GM19240 (cell line): ENCODE measurements at regions not wholly inside any gene's neighbourhood (a gene's known extent, or its start where the extent isn't known, plus 50 kb on each side); places are given as distances from the start of the nearest gene placed in this dataset.

Experiments
- DNase-seq: peaks from one replicate; pipeline ENCODE4 v3.0.0; 2011; ENCODE audit warnings: low spot score; ENCODE audit not compliant: insufficient read length

DNA sequence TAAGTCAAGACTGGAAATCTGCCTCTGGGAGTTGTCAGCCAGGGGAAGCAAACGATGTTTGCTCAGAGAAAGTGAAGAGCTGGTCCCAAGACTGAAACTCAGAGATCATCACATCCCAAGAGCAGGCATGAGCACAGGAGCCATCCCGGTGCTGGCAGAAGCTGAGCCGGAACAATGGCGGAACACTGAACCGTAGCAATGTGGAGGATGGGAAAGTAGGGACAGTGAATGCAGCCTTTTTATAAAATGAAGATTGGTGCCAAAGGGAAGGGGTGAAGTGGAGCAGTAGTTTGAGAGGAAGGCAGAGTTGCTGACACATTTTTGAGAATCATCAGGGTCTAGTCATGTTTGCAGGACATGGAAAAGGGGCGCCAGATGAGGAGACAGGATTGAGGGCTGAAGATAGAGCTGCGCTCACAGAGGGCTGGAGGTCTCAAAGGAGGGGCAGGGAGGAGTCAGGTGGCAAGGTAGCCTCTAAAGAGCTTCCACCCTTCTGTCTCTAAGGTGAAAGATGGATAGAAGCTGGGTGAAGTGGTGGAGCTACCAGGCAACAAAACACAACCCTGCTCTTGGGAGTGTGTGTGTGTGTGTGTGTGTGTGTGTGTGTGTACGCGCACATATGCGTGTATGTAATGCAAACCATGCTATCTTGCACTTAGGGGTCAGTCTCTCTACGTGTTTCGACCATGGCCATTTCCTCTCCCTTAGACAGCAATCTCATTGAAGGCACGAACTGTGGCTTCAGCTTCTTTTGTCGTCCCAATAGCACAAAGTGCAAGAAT is 94.3 kb upstream of the IRF2BP2 start:
- no peak for DNase-seq

DNA sequence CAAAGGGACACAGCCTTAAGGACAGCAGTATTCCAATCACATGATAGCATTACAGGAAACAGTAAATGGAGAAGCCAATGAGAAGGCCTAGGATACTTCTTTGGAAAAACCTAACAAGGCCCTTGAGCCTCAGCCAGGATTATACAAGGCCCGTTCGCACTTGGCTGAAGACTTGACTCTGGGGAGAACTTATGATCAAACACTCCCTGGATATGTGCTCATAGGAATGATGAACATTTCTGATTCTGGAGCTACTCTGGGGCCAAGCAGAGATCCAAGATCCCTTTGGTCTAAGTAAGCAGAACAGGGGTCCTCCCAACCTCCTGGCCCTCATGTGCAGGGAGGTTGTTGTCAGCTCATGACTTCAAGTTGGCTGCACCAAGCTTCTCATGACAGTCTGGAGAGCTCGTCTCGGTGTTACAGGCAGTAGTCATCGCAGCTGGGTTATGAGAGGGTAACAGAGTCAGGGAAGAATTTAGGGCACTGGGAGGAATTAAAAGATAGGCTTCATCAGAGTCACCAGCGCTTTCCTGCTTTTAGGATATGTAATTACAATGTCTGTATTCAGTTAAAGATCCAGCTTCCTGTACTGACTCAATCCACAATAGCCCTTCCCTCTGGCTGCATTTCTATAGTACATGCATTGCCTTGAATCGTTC is 92.5 kb upstream of the IRF2BP2 start:
- no peak for DNase-seq

DNA sequence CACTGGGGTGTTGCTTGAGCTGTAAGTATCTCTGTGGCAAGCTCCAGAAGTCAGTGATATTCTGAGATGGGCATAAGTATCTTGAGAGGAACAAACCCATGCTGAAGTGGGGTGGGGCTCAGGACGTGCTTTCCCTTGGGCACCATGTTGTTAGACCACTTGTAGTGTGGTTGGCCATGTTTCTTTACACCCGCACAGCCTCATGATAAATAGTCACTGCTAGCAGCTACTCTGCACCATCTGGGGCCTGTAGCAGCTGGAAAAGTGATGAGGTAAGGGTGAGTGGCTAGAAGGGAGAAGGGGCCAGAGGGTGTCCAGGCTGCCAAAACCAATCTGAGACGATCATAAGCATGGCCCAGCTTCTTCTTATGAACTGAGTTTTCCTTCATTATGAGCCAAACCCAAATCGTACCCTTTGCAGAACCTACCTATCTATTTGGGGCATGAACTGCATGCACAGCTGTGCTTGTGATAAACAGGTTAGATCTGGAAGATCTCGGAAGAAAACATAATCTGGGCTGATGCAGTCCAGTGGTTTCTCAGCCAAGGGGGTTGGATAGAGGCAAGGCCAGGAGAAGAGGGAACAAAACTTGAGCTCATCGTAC is 91.9 kb upstream of the IRF2BP2 start:
- DNase-seq = no peak

DNA sequence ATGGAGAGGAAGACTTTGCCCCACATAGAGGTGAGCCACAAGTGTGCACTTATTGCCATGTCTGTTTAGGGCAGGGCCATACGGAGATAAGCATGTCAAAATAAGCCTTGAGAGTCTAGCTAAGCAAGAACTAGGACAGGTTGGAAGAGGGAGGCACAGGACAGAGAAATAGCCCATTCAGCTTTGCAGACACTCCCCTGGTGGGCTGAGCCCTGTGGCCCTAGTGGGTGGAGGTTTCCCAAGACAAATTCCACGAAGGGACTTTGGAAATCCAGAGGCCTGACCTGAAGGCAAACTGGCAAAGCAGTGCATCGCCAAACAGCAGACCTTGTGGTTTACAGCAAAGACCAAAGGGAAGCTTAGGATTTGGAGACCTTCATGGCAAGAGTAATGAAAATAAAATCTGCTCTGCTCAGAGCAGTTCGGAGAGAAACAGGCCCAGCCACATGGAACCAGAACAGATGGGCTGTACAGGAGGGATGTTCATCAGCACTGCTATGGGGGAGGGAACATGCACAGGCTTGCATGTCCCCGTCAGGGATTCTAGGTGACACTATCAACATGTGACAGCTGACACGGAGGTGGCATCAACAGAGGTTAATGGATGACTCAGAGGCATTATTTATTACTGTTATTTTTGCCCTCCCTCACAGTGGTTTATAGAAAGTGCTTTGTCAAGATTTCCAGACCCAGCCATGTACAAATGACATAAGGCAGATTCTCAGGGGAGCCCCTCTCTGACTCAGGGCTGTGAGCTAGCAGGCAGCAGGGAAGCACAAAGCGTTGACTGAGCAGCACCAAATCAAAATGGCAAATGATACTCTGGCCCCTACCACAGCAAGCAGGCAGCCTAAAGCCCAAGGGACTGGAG is 90.1 kb upstream of the IRF2BP2 start:
- DNase-seq = peak; percentile 47

DNA sequence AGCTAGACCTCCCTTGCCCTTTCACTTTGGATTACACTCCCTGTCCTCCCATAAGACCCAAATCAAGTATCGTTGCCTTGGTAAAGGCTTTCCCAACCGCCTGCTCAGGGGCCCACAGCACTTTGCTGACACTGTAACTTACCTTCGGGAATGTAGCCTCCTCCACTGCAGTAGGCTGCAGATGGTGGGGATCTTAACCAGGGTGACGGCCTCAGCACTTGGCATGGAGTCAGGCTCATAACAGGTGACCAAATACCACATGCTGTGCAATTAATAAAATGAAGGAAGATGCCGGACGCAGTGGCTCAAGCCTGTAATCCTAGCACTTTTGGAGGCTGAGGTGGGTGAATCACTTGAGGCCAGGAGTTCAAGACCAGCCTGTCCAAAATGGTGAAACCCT is 88.7 kb upstream of the IRF2BP2 start:
- no peak for DNase-seq

DNA sequence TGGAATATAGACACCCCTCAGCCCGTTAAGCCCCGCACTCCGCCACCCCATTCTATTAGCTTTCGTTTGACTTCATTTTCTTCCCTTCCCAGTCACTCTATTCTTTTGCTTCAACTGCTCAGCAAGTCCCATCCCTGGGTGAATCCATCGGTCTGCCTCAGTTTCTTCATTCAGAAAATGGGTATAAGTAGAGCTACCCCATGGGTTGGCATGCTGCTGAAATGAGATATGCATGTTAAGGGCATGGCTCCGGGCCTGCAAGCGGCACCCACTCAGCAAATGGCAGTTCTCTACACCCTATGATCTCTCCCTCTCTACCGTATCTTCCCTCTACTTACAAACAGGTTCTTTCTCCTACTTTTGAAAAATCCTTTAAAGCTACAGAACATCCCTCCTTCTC is 87.8 kb upstream of the IRF2BP2 start:
- no peak for DNase-seq

DNA sequence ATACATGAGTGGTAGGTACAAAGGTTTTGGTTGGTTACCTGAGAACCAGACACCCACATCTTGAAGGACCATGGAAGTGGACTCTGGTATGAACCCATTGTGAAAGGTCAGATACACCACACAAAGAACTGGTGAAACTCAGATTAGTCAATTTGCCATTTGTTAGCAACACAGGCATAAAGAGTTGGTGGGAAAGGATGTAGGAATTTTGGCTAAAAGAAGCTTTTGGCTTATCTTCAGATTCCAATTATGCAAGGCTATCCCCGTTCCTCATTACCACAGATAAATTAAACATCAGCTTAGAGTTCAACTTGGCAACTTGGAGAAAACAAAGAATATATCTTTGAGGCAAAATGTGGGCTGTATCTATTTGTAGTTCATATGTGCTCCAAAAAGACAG is 87.0 kb upstream of the IRF2BP2 start:
- DNase-seq = no peak

DNA sequence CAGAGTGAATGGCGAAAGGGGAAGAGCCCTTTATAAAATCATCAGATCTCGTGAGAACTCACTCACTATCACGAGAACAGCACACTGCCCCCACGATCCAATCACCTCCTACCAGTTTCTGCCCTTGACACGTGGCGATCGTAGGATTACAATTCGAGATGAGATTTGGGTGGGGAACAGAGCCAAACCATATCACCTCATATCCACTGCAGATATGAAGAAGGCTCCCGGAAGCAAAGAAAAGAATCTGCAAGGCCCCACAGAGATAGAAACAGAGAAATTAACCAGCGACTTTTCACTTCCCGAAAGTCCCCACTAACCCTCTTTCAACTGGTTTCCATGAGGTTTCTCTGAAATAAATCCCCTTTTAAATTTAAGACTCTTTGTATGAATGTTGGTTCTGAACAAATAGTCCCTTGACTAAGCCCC is 86.2 kb upstream of the IRF2BP2 start:
- no peak for DNase-seq

DNA sequence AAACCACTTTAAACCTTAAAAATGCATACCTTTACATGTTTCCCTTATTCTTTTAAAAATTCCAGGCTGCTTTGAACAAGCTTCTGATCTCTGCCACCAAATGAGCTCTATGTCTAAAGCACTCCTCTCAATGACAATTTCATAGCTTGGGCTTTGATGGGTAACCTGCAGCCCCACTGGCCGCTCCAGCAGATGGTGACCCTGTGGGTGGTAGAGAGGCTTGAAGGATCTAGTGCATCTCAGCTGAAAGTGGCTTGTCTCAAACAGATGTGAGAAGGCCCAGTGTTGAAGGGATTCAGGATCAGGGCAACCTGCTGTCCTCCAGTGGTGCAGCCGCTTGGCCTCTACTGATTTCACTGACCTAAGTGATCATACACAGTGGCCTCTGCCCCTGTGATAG is 84.7 kb upstream of the IRF2BP2 start:
- no peak for DNase-seq

DNA sequence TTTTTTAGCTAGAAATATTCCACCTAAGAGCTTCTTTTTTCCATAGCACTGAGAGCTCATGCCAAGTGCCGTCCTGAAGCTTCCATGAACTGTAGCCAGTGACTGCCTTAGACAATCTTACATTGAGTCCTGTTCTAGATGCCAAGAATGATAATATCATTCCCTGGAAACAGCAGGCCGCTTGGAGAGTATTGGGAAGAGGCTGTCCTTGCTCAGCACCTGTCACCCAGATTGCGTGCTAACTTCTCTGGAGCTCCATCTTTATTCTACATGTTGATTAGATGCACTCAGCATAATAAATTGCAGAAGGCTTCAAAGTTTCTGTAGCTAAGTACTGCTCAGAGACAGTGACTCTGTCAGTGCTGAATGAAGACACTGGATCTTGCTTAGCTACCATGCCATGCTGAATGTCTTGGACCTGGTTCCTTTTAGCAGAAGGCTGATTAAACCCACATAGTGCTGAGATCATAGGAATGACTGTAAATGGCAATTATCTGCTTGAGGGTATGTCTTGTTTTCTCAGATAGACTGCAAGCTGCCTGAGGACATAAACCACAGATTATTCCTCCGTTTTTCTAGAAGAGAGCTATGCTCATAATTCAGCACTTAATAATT is 83.1 kb upstream of the IRF2BP2 start:
- DNase-seq = no peak

DNA sequence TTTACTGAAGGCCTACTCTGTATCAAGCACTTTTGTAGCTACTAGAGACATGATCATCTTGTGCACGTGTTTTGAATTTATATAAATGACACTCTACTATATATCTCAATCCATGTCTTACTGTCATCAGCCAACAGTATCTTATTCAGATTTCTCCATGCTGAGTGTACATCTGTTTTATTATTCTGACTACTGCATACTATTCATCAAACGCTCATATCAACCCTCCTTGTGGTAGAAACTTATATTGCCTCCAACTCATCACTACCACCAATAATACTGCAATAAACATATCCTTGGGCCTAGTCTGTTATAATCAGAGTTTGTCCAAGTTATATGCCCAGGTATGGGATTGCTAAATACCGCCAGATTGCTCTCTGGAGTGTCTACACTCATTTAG is 81.6 kb upstream of the IRF2BP2 start:
- DNase-seq = no peak

DNA sequence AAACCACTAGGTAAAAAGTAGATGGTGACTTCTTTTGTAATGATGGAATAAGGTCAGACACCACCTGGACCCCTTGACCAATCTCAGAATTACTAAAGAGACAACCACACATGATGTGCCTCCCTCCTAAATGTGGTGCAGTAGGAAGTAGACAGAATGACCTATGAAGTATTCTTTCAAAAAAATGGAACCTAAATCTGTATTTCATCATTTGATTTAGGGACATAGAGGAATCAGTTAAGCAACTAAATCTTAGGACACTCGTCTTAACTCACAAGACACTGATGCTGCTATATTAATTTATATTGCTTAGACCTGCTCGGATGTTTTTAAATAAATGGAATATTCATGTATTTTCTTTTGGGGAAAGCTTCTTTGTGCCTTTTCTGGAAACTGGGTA is 80.9 kb upstream of the IRF2BP2 start:
- DNase-seq = no peak

DNA sequence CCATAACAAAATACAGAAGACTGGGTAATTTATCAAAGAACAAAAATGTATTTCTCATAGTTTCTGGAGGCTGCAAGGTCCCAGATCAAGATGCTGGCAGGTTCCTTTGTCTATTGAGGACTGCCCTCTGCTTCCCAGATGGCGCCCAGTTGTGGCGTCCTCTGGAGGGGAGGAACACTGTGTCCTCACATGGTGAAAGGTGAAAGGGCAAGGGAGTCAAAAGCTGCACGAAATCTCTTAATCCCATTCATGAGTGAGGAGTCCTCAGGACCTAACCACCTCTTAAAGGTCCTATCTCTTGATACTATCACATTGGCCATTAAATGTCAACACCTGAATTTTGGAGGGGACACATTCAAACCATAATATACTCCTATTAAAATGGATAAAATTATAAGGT is 79.3 kb upstream of the IRF2BP2 start:
- DNase-seq = no peak

DNA sequence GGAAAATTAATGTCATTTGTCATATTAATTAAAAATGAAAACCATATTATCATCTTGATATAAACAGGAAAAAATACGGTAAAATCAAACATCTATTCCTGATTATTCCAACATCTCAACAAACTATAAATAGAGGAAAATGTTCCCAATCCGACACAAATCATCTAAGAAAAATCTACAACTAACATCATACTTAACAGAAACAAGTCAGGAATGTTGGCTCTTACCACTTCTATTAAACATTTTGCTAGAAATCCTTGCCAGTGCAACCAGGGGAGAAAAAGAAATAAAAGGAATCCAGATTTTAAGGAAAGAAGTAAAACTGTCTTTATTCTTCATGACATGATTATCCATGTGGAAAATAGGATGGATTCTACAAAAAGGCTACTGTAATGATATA is 77.0 kb upstream of the IRF2BP2 start:
- DNase-seq = no peak

DNA sequence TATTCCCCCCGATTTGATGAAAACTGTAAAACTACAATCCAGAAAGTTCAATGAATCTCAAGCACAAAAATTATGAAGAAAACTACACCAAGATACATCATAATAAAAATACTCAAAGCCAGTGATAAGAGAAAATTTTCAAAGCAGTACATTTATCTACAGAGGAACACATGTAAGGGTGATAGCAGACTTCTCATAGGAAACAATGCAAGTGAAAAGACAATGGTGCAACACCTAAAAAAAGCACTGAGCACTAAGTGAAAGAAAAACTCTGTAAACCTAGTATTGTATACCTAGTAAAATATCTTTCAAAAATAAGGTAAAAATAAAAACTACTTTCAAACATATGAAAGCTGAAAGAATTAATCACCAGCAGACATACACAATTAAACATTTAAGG is 76.1 kb upstream of the IRF2BP2 start:
- no peak for DNase-seq

DNA sequence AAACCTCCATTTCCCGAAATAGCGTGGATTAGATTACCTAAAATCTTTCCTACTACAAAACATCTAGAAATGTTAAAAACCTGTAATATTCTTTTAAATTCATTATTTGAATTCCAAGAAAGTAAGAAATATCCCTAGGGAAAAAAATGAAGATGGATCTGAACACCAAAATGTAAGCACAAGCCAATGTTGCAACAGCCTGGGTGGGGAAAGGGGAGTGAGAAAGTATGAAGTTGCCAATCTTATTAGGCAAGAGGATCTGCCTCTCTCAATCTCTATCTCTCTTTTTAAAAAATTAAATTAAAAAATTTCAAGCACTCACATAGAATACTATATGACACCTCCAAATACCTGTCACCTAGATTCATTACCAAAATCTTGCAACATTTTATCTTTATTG is 74.9 kb upstream of the IRF2BP2 start:
- DNase-seq = no peak

DNA sequence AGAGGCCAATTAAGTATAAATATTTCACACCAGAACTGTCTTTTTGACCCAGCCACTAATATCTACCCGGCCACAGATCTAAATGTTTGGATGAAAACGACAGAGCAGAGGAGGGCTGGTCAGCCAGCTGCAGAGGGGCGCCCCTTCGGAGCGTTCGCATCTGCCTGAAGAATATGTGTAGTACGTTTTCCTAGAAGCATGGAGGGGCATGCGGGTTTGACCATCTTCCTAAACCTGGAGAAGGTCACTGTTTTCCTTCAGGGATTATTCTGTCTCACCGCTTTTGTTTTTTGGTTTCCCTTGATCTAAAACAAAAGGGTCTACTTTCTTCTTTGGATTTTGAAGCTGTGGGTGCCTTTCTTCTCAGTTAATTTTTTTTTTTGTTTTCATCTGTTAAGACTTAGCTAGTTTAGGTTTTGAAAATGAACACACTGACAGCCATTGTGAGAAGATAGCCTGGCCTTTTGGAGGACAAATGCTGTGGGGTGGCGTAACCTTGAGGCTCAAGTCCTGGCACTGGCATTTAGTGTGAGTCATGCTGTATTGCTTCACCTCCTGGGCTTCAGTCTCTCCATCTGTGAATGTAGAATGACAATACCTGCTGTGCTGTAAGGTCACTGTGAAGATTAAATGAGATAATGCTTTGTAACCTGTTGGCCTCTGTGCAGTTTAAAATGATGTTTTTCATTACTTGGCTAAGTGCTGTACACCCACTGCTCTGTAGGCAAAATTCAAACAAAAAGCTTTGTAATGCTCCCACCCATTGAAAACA is 74.1 kb upstream of the IRF2BP2 start:
- no peak for DNase-seq

DNA sequence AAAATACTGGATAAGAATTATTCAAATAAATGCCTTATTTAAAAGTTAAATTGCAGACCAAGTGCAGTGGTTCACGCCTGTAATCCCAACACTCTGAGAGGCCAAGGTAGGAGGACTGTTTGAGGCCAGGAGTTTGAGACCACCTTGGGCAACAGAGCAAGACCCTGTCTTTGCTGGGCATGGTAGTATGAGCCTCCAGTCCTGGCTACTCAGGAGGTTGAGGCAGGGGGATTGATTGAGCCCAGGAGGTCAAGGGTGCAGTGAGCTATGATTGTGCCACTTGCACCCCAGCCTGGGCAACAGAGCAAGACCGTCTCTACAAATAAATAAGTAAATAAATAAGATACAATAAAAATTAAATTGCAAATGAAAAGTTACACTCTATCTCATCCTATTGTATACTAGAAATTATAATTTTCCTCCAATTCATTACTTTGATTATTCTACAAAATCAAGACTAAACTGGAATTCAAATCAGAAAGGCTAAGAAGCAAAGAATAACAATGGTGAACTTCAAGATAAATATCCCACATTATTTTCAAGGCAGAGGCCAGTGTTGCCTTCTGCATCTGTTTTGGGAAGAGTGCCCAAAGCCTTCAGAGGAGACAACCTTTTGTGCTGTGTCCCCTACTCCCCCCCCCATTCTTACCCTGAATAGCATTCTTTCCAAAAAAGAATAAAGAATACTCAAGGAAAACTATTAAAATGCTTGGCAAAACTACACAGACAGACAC is 73.3 kb upstream of the IRF2BP2 start:
- DNase-seq = no peak

DNA sequence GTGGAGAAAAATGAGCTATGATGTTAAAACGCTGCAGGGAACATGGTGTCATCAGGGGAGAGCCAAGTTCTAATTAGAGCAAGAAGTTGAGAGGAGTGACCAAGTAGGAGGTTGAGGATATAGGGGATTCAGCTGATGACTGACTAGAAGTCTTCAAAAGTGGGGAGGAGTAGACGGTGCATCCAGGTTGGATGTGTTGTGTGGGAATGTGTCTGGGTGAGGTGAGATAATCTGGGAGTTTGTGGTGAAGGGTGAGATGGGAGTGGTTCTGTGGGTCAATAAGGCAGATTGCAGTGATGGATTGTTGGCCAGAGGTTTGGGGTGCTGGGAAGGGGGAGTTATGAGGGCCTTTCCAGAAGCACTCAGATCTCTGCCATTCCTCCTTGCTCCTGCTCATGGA is 72.0 kb upstream of the IRF2BP2 start:
- DNase-seq = no peak

DNA sequence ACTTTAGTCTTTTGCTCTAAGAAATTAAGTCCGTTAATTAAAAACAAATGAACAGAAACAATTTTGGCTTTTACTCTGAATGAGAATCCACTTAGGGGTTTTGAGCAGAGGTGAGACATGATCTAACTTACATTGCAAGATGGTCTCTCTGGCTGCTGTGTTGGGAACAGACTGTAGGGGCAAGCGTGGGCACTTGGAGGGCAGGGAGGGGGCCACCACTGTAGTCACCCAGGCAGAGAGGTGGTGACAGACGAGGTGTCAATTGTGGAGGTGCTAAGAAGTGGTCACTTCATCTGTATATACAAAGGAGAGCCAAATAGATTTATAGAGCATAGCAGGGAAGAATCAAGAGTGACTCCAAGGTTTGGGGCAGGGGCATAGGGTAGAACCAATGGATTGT is 71.1 kb upstream of the IRF2BP2 start:
- DNase-seq = no peak
